Activated CD8-positive, alpha-beta T cell treated with anti-CD3 and anti-CD28 coated beads for 36 hours (primary cell): ENCODE measurements at regions not wholly inside any gene's neighbourhood (a gene's known extent, or its start where the extent isn't known, plus 50 kb on each side); places are given as distances from the start of the nearest gene placed in this dataset.

Experiments
- ATAC-seq: fragments of 200-7000 bp; cut with Tn5 transposase; one replicate; pipeline ENCODE4 v1.10.0; 2021; ENCODE audit warnings: mild to moderate bottlenecking, moderate library complexity
- CTCF ChIA-PET: fragments of 350-600 bp; sonication (Branson Sonifier 250); formaldehyde crosslinking; loops from one replicate; lab custom pipeline; 2021; ENCODE audit warnings: antibody characterized with exemption; lab: Charles Lee
- POLR2A ChIA-PET: fragments of 350-600 bp; sonication (Branson Sonifier 250); formaldehyde crosslinking; loops from one replicate; lab custom pipeline; 2021; ENCODE audit warnings: antibody characterized with exemption; lab: Charles Lee
- DNase-seq: peaks from one replicate; pipeline ENCODE4 v3.0.0-alpha.2; 2020
- H3K27ac Mint-ChIP-seq: one replicate; pipeline ENCODE4 v1.8.0; 2021; ENCODE audit warnings: mild to moderate bottlenecking, mixed read lengths
- H3K27me3 Mint-ChIP-seq: one replicate; pipeline ENCODE4 v1.8.0; 2021; ENCODE audit warnings: mixed read lengths
- H3K36me3 Mint-ChIP-seq: one replicate; pipeline ENCODE4 v1.8.0; 2021; ENCODE audit warnings: low read depth, mixed read lengths
- H3K4me1 Mint-ChIP-seq: one replicate; pipeline ENCODE4 v1.8.0; 2021; ENCODE audit warnings: low read depth, mixed read lengths
- H3K4me3 Mint-ChIP-seq: one replicate; pipeline ENCODE4 v1.8.0; 2021; ENCODE audit warnings: mild to moderate bottlenecking, moderate library complexity, mixed read lengths
- H3K9me3 Mint-ChIP-seq: one replicate; pipeline ENCODE4 v1.8.0; 2021; ENCODE audit warnings: mixed read lengths
- intact Hi-C: fragments of 100-400 bp; cut with micrococcal nuclease; formaldehyde crosslinking; loops from one replicate; pipeline ENCODE4 v1.10.0; 2022
- TF ChIP-seq, protein P1 (sequence below): fragments of 200-600 bp; IDR thresholded peaks from one replicate; pipeline ENCODE4 v1.8.0; 2022; ENCODE audit warnings: antibody characterized with exemption, mild to moderate bottlenecking

DNA sequence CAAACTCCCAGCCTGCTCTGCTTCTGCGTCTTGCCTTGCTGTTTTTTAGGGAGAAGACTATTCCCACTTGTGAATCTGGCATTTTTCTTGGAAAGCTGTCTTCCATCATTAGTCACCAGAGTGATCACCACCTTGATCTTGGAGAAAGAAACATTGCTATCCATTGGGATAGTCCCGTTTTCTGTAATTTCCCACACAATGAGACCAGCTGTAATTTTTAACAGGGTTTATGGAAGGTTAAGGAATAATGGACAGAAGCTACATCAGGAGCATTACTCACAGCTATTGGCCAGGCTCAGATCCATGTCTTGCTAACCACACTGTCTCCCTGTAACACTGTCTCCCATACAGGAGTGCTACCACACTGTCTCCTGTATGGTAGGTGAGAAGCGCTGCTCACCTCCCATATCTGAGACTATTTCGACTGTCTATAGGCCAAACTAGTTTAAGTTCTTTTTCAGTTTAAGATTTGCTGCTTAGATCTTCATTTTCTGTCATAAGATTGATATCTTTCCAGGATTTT, 523.0 kb downstream of the SPRY1 start:
- H3K27ac Mint-ChIP-seq = no peak overlapping the region
- H3K36me3 Mint-ChIP-seq = no peaks in the 10 kb centered on the region
- ATAC-seq = no peak
- no peaks in the 10 kb centered on the region for H3K9me3 Mint-ChIP-seq
- H3K4me1 Mint-ChIP-seq = no peaks in the 10 kb centered on the region
- H3K4me3 Mint-ChIP-seq = no peak overlapping the region
- ChIA-PET CTCF (no interaction called here), POLR2A (no interaction called here)
- no peaks in the 10 kb centered on the region for H3K27me3 Mint-ChIP-seq
- no peak for DNase-seq
- TF ChIP-seq, protein P1, sequence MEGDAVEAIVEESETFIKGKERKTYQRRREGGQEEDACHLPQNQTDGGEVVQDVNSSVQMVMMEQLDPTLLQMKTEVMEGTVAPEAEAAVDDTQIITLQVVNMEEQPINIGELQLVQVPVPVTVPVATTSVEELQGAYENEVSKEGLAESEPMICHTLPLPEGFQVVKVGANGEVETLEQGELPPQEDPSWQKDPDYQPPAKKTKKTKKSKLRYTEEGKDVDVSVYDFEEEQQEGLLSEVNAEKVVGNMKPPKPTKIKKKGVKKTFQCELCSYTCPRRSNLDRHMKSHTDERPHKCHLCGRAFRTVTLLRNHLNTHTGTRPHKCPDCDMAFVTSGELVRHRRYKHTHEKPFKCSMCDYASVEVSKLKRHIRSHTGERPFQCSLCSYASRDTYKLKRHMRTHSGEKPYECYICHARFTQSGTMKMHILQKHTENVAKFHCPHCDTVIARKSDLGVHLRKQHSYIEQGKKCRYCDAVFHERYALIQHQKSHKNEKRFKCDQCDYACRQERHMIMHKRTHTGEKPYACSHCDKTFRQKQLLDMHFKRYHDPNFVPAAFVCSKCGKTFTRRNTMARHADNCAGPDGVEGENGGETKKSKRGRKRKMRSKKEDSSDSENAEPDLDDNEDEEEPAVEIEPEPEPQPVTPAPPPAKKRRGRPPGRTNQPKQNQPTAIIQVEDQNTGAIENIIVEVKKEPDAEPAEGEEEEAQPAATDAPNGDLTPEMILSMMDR = no peak
- intact Hi-C loops = no loop called here

- Mint-ChIP-seq H3K27me3 (peaks cover 3% of the 10 kb centered on the region), H3K27ac (no peak overlapping the region), H3K9me3 (no peaks in the 10 kb centered on the region), H3K36me3 (no peaks in the 10 kb centered on the region), H3K4me3 (no peak overlapping the region), H3K4me1 (no peaks in the 10 kb centered on the region)
- ATAC-seq (no peak), DNase-seq (no peak)
- intact Hi-C loops = no loop called here
- TF ChIP-seq, protein P1 = no peak
- CTCF ChIA-PET = no interaction called here
- POLR2A ChIA-PET = no interaction called here
These were observed 524.7 kb downstream of the SPRY1 start for GRCh38 chr4:123921339-123921738.

DNA sequence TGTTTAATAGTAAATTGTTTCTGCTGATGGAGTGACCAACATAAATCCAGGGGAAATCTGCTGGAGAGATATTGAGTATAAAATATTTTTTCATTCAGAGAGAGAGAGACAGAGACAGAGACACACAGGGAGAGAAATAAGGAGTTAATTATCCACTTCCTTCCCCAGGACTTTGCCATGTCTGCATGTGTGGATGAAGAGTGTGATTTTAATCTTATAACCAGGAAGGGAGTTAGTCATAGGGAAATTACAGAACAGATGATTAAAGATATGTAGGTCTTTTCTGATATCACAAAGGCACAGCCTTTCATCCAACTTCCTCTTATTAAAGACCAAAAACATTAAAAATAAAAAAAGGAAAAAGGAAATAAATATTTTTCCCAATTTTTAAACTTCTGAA, 526.3 kb downstream of the SPRY1 start:
- CTCF ChIA-PET = no interaction called here
- DNase-seq = no peak
- no peak for ATAC-seq
- intact Hi-C loops = no loop called here
- Mint-ChIP-seq H3K27ac (no peak overlapping the region), H3K4me3 (no peak overlapping the region), H3K36me3 (no peaks in the 10 kb centered on the region), H3K4me1 (no peaks in the 10 kb centered on the region), H3K27me3 (peaks cover 3% of the 10 kb centered on the region), H3K9me3 (no peaks in the 10 kb centered on the region)
- TF ChIP-seq, protein P1 = no peak
- POLR2A ChIA-PET = no interaction called here

DNA sequence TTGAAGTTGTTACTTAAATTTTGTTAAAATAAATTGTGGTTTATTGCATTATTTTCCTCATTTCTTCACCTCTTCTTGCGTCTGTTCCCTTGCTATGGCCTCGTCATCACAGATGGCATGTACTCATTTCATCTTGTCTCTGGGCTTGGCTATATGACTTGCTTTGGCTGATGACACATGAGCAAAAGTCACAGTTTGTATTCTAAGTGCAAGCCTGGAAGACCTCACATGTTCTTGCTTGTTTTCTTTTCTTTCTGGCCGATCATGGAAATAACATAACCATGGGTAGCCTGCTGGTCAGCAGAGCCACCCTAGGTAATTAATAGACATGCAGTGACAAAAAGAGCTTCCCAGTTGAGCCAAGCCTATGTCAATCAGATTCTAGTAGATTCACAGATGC, 527.9 kb downstream of the SPRY1 start:
- no peak overlapping the region for H3K4me3 Mint-ChIP-seq
- TF ChIP-seq, protein P1 = no peak
- H3K27me3 Mint-ChIP-seq = peaks cover 3% of the 10 kb centered on the region
- DNase-seq (no peak), ATAC-seq (no peak)
- H3K4me1 Mint-ChIP-seq = no peaks in the 10 kb centered on the region
- no peaks in the 10 kb centered on the region for H3K9me3 Mint-ChIP-seq
- no peak overlapping the region for H3K27ac Mint-ChIP-seq
- intact Hi-C loops = no loop called here
- no peaks in the 10 kb centered on the region for H3K36me3 Mint-ChIP-seq
- ChIA-PET POLR2A (no interaction called here), CTCF (no interaction called here)

- CTCF ChIA-PET = no interaction called here
- ATAC-seq (no peak), DNase-seq (no peak)
- Mint-ChIP-seq H3K27ac (no peak overlapping the region), H3K4me1 (no peaks in the 10 kb centered on the region), H3K9me3 (peaks cover 1% of the 10 kb centered on the region), H3K36me3 (no peaks in the 10 kb centered on the region), H3K27me3 (peaks cover 4% of the 10 kb centered on the region), H3K4me3 (no peak overlapping the region)
- POLR2A ChIA-PET = no interaction called here
- intact Hi-C loops = no loop called here
- TF ChIP-seq, protein P1 = no peak
These were observed 533.0 kb downstream of the SPRY1 start for GRCh38 chr4:123929565-123929964.
